HG02610 (cell line): ENCODE measurements at regions not wholly inside any gene's neighbourhood (a gene's known extent, or its start where the extent isn't known, plus 50 kb on each side); places are given as distances from the start of the nearest gene placed in this dataset.

Experiments
- ATAC-seq: cut with Tn5 transposase; IDR thresholded peaks from one replicate; pipeline ENCODE4 v1.9.1; 2021; ENCODE audit warnings: mild to moderate bottlenecking, moderate library complexity; ENCODE audit not compliant: unreplicated experiment

GRCh38 chr2:3071685-3072263, 305.8 kb downstream of the EIPR1 start:
- no peak for ATAC-seq

GRCh38 chr2:3066831-3067230, 310.8 kb downstream of the EIPR1 start:
- no peak for ATAC-seq

- no peak for ATAC-seq
Measured at GRCh38 chr2:3065928-3066327, 311.7 kb downstream of the EIPR1 start.

- ATAC-seq, result no peak
Measured at GRCh38 chr2:3062476-3063260, 314.9 kb downstream of the EIPR1 start.

- ATAC-seq, result no peak
Measured at GRCh38 chr2:3060049-3060448, 317.6 kb downstream of the EIPR1 start.

GRCh38 chr2:3059141-3059925, 318.3 kb downstream of the EIPR1 start:
- ATAC-seq, result no peak

GRCh38 chr2:3054066-3054465, 323.6 kb downstream of the EIPR1 start:
- ATAC-seq, result no peak

GRCh38 chr2:3051266-3051665, 326.4 kb downstream of the EIPR1 start:
- no peak for ATAC-seq

- ATAC-seq, result no peak
Measured at GRCh38 chr2:3046170-3046865, 331.3 kb downstream of the EIPR1 start.

DNA sequence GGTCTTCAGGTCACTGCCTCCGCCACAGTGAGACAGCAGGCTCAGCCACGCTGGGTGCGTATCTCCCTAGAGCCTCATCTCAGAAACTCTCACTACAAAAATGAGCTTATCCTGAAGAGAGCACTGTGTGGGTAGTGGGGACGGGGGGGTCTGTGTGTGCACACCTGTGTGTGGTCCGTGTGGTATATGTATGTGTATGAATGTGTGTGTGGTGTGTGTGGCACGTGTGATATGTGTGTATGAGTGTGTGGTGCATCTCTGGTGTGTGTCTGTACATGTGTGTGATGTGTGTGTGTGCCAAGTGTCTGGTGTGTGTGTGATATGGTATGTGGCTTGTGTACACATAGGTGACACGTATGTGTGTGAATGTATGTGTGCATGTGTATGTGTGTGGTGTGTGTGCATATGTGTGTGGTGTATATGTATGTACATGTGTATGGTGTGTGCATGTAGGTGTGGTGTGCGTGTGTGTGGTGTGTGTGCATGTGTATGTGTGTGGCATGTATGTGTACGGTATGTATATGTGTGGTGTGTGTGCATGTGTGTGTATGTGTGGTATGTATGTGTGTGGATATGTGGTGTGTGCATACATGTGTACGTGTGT, 332.2 kb downstream of the EIPR1 start:
- ATAC-seq, result no peak

- no peak for ATAC-seq
Measured at GRCh38 chr2:3044587-3045317, 332.9 kb downstream of the EIPR1 start.

DNA sequence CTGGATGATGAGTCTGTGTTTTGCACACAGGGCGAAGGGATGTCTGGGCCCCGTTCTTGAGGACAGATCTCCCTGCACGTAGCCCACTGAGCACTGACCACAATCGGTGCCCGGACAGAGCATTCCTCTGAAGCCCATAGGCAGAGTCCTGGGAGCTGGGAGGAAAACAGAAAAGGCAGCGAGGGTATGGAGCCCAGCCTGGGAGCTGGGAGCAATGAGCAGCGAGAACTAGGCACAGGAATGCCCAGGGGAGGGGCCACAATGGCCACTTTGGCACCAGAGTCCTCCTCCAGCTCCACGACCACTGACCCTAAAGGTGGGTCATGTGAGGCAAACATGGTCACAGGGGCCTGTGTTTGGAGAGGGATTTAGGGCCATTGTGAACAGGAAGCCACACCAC, 333.9 kb downstream of the EIPR1 start:
- no peak for ATAC-seq

DNA sequence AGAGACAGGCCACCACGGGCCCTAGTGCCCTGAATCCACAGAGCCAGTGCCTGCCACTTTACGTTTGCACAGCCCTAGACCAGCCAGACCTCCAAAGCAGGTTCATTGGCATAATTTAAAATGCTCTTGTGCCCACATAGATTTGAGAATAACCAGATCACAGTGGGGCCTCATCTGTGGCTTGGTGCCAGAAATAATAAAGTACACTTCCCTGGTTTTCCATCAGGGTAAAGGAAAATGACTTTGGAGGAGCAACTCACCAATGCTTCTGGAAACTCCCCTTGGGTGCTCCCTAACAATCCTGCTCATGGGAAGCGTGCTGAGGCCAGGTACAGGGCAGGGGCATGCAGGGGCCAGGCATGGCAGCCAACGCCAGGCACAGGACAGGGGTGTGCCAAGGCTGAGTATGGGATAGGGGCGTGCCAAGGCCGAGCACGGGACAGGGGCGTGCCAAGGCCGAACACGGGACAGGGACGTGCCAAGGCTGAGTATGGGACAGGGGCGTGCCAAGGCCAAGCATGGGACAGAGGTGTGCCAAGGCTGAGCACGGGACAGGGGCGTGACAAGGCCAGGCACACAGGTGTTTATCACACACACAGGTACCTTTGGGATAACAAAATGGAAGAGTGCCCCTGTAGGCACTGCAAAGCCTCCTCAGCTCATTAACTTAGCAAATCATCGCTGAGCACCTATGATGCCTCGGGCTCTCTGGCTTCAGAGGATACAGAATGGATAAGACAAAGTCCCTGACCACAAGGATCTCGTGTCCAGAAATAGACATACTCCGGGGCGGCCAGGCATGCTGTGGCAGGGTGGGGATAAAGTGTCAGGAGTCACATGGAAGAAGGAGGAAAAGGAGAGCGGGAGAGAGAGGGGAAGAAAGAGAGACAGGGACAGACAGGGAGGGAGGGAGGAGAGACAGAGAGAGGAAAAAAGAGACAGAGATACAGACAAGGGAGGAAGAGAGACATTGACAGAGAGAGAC, 334.7 kb downstream of the EIPR1 start:
- no peak for ATAC-seq

DNA sequence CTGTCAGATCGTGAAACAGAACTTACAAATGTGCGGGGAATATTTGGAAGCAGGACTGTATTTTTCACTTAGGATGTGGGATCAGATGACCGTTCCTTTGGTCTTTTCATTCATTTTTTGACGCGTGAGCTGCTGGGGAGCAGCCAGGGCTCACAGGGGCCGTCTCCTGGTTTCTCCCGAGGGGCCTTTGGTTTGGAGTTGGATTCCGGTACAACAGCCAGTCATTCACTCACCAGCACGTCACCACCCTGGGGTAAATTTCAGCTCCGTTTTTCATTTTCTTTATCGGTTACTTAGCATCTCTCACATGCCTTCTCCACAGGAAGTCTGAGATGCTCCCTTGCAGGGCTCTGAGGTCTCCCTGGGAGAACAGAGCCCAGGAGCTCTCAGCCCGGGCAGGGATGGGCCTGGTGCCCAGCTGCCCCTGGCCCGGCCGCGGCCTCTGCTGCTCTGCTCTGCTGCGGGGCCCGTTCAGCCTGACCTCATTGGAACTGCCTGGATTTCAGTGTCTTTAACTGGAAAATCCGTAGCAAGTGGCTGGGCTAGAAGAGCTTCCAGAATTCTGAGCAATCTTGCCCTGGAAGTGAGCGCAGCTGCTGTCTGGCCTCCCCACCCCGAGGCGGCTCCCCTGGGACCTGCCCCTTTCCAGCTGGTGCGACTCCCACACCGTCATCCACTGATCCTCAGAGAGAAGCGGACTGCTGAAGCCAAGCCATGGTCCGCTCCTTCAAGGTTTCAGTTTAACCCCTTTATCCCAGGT, 335.6 kb downstream of the EIPR1 start:
- ATAC-seq, result no peak

DNA sequence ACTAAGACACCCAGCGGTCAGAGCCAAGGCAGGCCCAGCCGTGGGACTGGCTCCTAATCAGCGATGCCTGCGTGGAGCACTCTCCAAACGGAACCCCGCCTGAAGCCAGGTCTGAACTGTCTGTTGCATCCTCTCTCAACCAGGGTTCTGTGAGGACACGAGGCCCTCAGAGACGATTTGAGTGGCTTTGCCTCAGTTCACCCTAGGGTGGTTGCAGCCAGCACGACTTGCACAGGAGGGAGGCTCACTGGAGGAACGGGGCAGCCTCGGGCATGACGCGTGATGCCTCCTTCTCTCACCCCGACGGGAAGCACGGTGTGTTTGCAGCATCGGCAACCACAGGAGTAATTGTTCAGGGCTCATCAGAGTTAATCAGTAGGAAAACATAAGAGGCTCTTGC, 336.4 kb downstream of the EIPR1 start:
- no peak for ATAC-seq

DNA sequence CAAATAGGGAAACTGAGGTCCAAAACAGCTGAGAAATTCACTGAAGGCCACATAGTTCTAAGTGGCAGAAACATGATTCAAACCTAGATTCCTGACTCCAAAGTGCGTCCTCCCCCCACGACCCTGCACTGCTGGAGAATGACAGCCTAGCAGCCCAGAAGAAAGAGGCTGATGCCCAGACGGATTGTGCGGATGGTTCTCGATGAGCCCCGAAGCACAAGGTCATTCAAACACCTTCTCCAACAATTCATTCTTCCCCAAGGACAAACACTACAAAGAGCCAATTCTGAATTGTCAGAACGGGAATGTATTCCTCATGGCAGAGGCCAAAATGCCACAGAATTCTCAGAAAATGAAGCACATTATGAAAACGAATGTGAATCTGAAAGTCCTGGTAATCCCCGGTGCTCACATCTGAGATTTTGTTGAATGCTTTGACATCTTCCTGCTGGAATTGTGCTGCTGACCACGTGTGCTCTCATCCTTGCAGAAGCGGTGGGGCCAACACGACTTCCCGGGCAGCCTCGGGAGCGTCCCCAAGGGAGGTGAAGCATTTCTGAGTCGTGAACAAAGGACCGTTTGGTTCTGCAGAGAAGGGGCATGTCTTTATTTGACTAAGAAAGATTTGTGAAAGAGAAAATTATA, 337.0 kb downstream of the EIPR1 start:
- ATAC-seq, result no peak

GRCh38 chr2:3040066-3040428, 337.6 kb downstream of the EIPR1 start:
- no peak for ATAC-seq
